Ovary (tissue), 7 donors: ENCODE measurements at regions not wholly inside any gene's neighbourhood (a gene's known extent, or its start where the extent isn't known, plus 50 kb on each side); places are given as distances from the start of the nearest gene placed in this dataset.

Experiments used
- DNase-seq, 5 donors: peaks; one replicate each; pipeline ENCODE4 v3.0.0-alpha.2; 2019 to 2020
- H3K27ac ChIP-seq, 2 donors: fragments of 200-600 bp; one replicate each; pipeline versions ENCODE4 v1.5.1 to v1.8.0; 2019 to 2022
- H3K27me3 ChIP-seq: fragments of 200-600 bp; one replicate; pipeline ENCODE4 v1.8.0; 2022
- H3K36me3 ChIP-seq: fragments of 200-600 bp; sonication (generic); one replicate; pipeline ENCODE4 v1.5.1; 2019
- H3K4me1 ChIP-seq: one replicate; pipeline ENCODE4 v1.8.1; 2013; ENCODE audit warnings: mild to moderate bottlenecking, moderate library complexity; ENCODE audit not compliant: insufficient read depth
- H3K4me3 ChIP-seq: fragments of 200-600 bp; sonication (generic); one replicate; pipeline ENCODE4 v1.5.1; 2017
- H3K9me3 ChIP-seq, 2 donors: fragments of 200-600 bp in 1 of 2; sonication (generic) in 1 of 2; one replicate each; pipeline versions ENCODE4 v1.5.1 to v1.8.1; 2013 to 2019; ENCODE audit warnings: mild to moderate bottlenecking in 1 of 2, moderate library complexity in 1 of 2
- EP300 ChIP-seq: sonication (generic); formaldehyde crosslinking; IDR thresholded peaks from one replicate; pipeline ENCODE4 v1.6.1; 2017; ENCODE audit warnings: antibody characterized with exemption
- POLR2A ChIP-seq: fragments of 450-650 bp; IDR thresholded peaks from one replicate; pipeline ENCODE4 v1.6.1; 2017; ENCODE audit warnings: antibody characterized with exemption, mild to moderate bottlenecking, moderate library complexity
- WGBS, 3 donors: extraction: QIAGEN DNeasy Blood & Tissue Kit in 1 of 3; methylation state at CpG; one replicate each; pipeline versions ENCODE4 v1.1.5 to v1.1.7; 2013 to 2017; 5-methylcytosine and 5-hydroxymethylcytosine counted together
- intact Hi-C, 4 donors: fragments of 100-400 bp; cut with DNase I; formaldehyde crosslinking; loops; one replicate each; pipeline versions ENCODE4 v1.11.0 to v1.15.1; 2022 to 2023
- TF ChIP-seq, protein P1 (sequence below), 3 donors: fragments of 450-650 bp in 2 of 3; fragments of 200-600 bp in 1 of 3; IDR thresholded peaks; one replicate each; pipeline versions ENCODE4 v1.5.1 to v1.8.0; 2016 to 2022; ENCODE audit warnings: antibody characterized with exemption in 3 of 3, mild to moderate bottlenecking in 1 of 3
- donor health status: DM: no; HTN: no; CAD: no; lungs with moderate emphysema.
- donor health status: DM: no; HTN: no; CAD: no.
- donor health status: Bipolar disorder and iron deficiency.
- donor health status: DM: no; HTN: no; CAD: no.
- donor health status: DM: yes; HTN: yes; CAD: no.

DNA sequence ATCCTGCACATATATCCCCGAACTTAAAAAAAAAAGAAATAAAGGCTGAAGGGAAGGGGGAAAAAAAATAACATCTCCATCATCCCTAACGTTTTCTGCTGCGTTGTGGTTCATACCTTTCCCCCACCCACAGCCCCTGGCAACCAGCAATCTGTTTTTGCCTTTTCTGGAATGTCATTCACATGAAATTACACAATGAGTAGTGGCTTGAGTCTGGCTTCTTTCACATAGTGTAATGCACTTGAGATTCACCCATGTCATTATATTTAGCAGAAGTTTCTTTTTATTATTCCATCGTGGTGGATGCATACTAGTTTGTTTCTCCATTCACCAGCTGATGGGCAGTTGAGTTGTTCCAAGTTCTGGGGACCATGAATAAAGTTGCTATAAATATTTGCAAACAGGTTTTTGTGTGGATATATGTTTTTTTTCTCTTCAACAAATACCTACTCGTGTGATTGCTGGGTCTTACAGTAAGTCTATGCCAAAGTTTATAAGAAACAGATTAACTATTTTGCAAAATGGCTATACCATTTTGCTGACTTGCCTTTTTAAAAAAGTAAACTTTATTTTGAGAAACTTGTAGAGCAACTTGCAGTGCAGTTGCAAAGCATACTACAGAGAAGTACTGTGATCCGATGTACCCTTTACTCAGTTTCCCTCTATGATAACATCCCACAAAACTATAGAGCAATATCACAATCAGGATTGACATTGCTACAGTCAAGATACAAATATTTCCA is 322.5 kb downstream of the LPIN1 start:
- no peak overlapping the region for H3K27ac ChIP-seq
- DNase-seq, result no peak
- 50 to 64% (median 56%) methylated on average over 6 of the region's 6 CpGs for WGBS, 3 donors
- no peaks in the 10 kb centered on the region for H3K27me3 ChIP-seq
- no peaks in the 10 kb centered on the region for H3K4me1 ChIP-seq
- no peaks in the 10 kb centered on the region for H3K36me3 ChIP-seq
- no peaks in the 10 kb centered on the region for H3K9me3 ChIP-seq
- intact Hi-C loops, result no loop called here
- TF ChIP-seq EP300, result no peak
- TF ChIP-seq, protein P1, sequence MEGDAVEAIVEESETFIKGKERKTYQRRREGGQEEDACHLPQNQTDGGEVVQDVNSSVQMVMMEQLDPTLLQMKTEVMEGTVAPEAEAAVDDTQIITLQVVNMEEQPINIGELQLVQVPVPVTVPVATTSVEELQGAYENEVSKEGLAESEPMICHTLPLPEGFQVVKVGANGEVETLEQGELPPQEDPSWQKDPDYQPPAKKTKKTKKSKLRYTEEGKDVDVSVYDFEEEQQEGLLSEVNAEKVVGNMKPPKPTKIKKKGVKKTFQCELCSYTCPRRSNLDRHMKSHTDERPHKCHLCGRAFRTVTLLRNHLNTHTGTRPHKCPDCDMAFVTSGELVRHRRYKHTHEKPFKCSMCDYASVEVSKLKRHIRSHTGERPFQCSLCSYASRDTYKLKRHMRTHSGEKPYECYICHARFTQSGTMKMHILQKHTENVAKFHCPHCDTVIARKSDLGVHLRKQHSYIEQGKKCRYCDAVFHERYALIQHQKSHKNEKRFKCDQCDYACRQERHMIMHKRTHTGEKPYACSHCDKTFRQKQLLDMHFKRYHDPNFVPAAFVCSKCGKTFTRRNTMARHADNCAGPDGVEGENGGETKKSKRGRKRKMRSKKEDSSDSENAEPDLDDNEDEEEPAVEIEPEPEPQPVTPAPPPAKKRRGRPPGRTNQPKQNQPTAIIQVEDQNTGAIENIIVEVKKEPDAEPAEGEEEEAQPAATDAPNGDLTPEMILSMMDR (IDR thresholded peaks at IDR 0.05), result no peak
- no peak for TF ChIP-seq POLR2A
- no peak overlapping the region for H3K4me3 ChIP-seq

DNA sequence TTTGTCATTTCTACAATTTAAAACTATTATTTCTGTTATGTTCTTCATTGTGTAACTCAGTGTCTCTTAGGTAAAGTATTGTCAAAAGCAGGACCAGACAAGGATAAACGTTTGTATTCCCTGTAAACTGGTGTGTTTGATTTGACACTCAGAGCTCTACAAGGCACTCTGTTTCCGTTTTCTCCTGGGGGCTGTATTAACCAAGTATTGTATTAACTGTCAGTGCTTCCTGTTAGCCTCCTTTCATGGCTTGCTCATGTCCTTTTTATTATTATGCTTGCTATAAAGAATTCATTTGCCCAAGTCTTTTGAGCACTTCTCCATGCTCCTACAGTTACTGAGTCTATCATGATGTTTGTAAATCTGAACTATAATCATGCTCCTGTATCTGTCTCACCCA is 323.7 kb downstream of the LPIN1 start:
- no peaks in the 10 kb centered on the region for H3K27me3 ChIP-seq
- TF ChIP-seq, protein P1 (IDR thresholded peaks at IDR 0.05), result no peak
- TF ChIP-seq POLR2A (no peak), EP300 (no peak)
- 47 to 54% (median 51%) methylated on average over 2 of the region's 2 CpGs for WGBS, 3 donors

DNA sequence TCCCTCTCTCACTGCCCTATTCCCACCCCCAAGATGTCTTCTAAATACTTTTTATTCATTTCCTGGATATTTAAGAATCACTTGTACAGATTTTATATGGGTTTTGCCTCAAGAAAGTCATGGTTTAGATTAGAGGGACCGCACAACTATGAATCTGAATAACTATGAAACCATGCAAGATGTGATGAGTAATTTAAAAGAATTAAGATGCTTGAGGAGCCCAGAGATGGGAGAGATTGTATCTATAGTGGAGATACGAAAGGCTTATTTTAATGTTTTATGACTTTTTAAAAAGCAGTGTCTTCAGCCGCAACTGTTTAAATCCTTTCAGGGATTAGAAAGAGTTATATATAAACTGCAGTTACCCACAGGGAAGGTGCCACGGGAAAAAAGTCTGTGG is 324.1 kb downstream of the LPIN1 start:
- TF ChIP-seq EP300 (no peak), POLR2A (no peak)
- TF ChIP-seq, protein P1 (IDR thresholded peaks at IDR 0.05), result no peak

More for the DNA sequence above, 323.7 kb downstream of the LPIN1 start:
- intact Hi-C loops, result no loop called here
- H3K4me1 ChIP-seq, result no peaks in the 10 kb centered on the region
- DNase-seq, result no peak
- H3K36me3 ChIP-seq, result no peaks in the 10 kb centered on the region
- H3K9me3 ChIP-seq, result no peaks in the 10 kb centered on the region
- H3K4me3 ChIP-seq, result no peak overlapping the region
- H3K27ac ChIP-seq, result no peak overlapping the region

DNA sequence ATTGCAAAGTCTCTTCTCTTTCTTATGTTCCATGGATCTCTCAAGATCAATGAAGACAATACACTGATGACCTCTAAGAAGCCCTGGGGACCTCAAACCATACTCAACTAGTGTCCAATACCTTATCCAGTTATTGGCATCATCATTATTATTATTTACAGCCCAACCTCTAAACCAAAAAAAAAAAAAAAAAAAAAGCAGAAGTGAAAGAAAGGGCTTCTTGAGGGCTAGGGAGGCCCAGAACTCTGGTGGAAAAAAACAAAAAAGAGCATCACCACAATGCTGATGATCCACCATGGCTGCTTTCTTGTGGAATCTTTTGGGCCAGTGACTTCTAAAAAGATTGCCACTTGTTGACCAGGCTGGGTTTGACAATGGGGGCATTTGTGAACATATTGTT is 324.9 kb downstream of the LPIN1 start:
- DNase-seq, result no peak
- H3K4me1 ChIP-seq, result no peaks in the 10 kb centered on the region
- no peaks in the 10 kb centered on the region for H3K9me3 ChIP-seq
- H3K4me3 ChIP-seq, result no peak overlapping the region
- intact Hi-C loops, result no loop called here
- no peaks in the 10 kb centered on the region for H3K27me3 ChIP-seq
- no peak overlapping the region for H3K27ac ChIP-seq
- no peaks in the 10 kb centered on the region for H3K36me3 ChIP-seq
- no peak for TF ChIP-seq EP300
- TF ChIP-seq, protein P1 (IDR thresholded peaks at IDR 0.05), result no peak

More for the DNA sequence above, 324.1 kb downstream of the LPIN1 start:
- H3K9me3 ChIP-seq, result no peaks in the 10 kb centered on the region
- no peak overlapping the region for H3K4me3 ChIP-seq
- intact Hi-C loops, result no loop called here
- H3K27me3 ChIP-seq, result no peaks in the 10 kb centered on the region
- no peaks in the 10 kb centered on the region for H3K4me1 ChIP-seq
- no peak overlapping the region for H3K27ac ChIP-seq
- WGBS, 3 donors, result 91 to 96% (median 94%) methylated on average over 4 of the region's 4 CpGs
- no peaks in the 10 kb centered on the region for H3K36me3 ChIP-seq
- no peak for DNase-seq
